ENCODE measurements at regions not wholly inside any gene's neighbourhood (a gene's known extent, or its start where the extent isn't known, plus 50 kb on each side); places are given as distances from the start of the nearest gene placed in this dataset.

GRCh38 chr6:10266462-10266861 is 148.4 kb downstream of the TFAP2A start:
- ATAC-seq (no peak), DNase-seq (no peak)
- no peak overlapping the region for H2AFZ ChIP-seq (ENCODE audit: low read length)
- H3K36me3 ChIP-seq (ENCODE audit: low read depth, low read length): no peaks in the 10 kb centered on the region
- no peak overlapping the region for H3K9ac ChIP-seq (ENCODE audit: low read length)
- H3K9me3 ChIP-seq (ENCODE audit: low read length): no peaks in the 10 kb centered on the region
- BruUV-seq (replicated peaks): no TSS peak
- H3K79me2 ChIP-seq (ENCODE audit: low read length): no peaks in the 10 kb centered on the region
- intact Hi-C loops (cut with micrococcal nuclease): no loop called here
- H3K4me1 ChIP-seq (ENCODE audit: insufficient read depth, low read length): peaks cover 7% of the 10 kb centered on the region; the same call in 1 of the 2 replicates
- ChIA-PET CTCF (no interaction called here), POLR2A (ENCODE audit: unreplicated experiment) (no interaction called here)
- H3K27me3 ChIP-seq (ENCODE audit: low read length): no peaks in the 10 kb centered on the region
- no peak for TF ChIP-seq EZH2phosphoT487 (IDR thresholded peaks at IDR 0.05; ENCODE audit: borderline replicate concordance, low read length)
- TF ChIP-seq EZH2 (IDR thresholded peaks at IDR 0.05; ENCODE audit: low read length, unreplicated experiment): no peak
- TF ChIP-seq CTCF (conservative IDR thresholded peaks at IDR 0.05; ENCODE audit: low read depth, low read length): no peak
- no peaks in the 10 kb centered on the region for H4K20me1 ChIP-seq (ENCODE audit: low read length)
- H3F3A ChIP-seq (ENCODE audit: low read length, unreplicated experiment): no peaks in the 10 kb centered on the region
- no peak overlapping the region for H3K27ac ChIP-seq (ENCODE audit: low read length)
- no peak overlapping the region for H3K4me3 ChIP-seq (ENCODE audit: low read length)
- no peak overlapping the region for H3K4me2 ChIP-seq (ENCODE audit: low read length)
- H3K9me2 ChIP-seq (replicated peaks; ENCODE audit: low read length): no peaks in the 10 kb centered on the region

DNA sequence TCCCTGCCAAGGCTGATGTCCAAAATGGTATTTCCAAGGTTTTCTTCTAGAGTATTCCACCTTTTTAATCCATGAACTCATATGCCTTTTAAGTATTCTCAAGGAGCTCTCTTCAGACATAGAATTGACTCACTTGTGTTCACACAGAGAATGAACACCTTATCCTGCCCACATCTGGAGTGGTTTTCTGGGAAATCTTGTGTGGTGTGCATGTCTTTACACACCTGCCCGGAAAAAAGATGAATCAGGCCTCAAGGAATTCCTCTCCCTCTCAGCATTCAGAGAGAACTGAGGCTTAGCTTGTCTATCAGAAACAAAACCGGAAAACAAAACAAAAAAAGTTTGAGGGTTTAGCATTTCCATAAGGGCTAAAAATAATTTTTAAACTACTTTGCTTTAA is 148.8 kb downstream of the TFAP2A start:
- ATAC-seq (no peak), DNase-seq (peak; percentile 11)
- POLR2A ChIA-PET (ENCODE audit: unreplicated experiment): no interaction called here
- Histone ChIP-seq H3K9me2 (replicated peaks; ENCODE audit: low read length) (no peaks in the 10 kb centered on the region), H3K79me2 (ENCODE audit: low read length) (no peaks in the 10 kb centered on the region), H4K20me1 (ENCODE audit: low read length) (no peaks in the 10 kb centered on the region), H3K9ac (ENCODE audit: low read length) (no peak overlapping the region), H3K4me2 (ENCODE audit: low read length) (no peak overlapping the region), H3K4me3 (ENCODE audit: low read length) (no peak overlapping the region), H2AFZ (ENCODE audit: low read length) (no peak overlapping the region), H3K36me3 (ENCODE audit: low read depth, low read length) (no peaks in the 10 kb centered on the region), H3K4me1 (ENCODE audit: insufficient read depth, low read length) (peaks cover 7% of the 10 kb centered on the region; the same call in 1 of the 2 replicates), H3K27me3 (ENCODE audit: low read length) (no peaks in the 10 kb centered on the region), H3K27ac (ENCODE audit: low read length) (no peak overlapping the region), H3F3A (ENCODE audit: low read length, unreplicated experiment) (no peaks in the 10 kb centered on the region), H3K9me3 (ENCODE audit: low read length) (no peaks in the 10 kb centered on the region)
- intact Hi-C loops (cut with micrococcal nuclease): no loop called here
- CTCF ChIA-PET: no interaction called here
- no TSS peak for BruUV-seq (replicated peaks)
- no peak for TF ChIP-seq EZH2 (IDR thresholded peaks at IDR 0.05; ENCODE audit: low read length, unreplicated experiment)
- TF ChIP-seq EZH2phosphoT487 (IDR thresholded peaks at IDR 0.05; ENCODE audit: borderline replicate concordance, low read length): no peak
- TF ChIP-seq CTCF (conservative IDR thresholded peaks at IDR 0.05; ENCODE audit: low read depth, low read length): no peak

DNA sequence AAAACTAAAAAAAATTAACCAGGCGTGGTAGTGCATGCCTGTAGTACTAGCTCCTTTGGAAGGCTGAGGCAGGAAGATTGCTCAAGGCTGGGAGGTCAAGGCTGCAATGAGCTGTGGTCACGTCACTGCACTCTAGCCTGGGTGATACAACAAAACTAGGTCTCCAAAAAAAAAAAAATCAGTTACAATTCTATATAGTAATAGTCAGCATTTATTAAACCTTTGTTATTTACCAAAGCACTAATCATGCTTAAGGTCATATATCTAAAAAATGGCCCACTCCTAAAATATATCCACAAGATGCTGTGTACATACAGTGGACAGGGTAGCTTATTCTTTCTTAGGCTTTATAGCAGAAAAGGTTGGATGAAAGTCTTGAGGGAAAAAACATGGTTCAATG is 152.4 kb downstream of the TFAP2A start:
- ATAC-seq (no peak), DNase-seq (no peak)
- no peaks in the 10 kb centered on the region for H3K9me2 ChIP-seq (replicated peaks; ENCODE audit: low read length)
- no peaks in the 10 kb centered on the region for H3K79me2 ChIP-seq (ENCODE audit: low read length)
- no peak overlapping the region for H3K27ac ChIP-seq (ENCODE audit: low read length)
- TF ChIP-seq EZH2phosphoT487 (IDR thresholded peaks at IDR 0.05; ENCODE audit: borderline replicate concordance, low read length): no peak
- TF ChIP-seq EZH2 (IDR thresholded peaks at IDR 0.05; ENCODE audit: low read length, unreplicated experiment): no peak
- TF ChIP-seq CTCF (conservative IDR thresholded peaks at IDR 0.05; ENCODE audit: low read depth, low read length): no peak
- H3K9me3 ChIP-seq (ENCODE audit: low read length): no peaks in the 10 kb centered on the region
- H3F3A ChIP-seq (ENCODE audit: low read length, unreplicated experiment): no peaks in the 10 kb centered on the region
- intact Hi-C loops (cut with micrococcal nuclease): no loop called here
- H3K9ac ChIP-seq (ENCODE audit: low read length): no peak overlapping the region
- no peaks in the 10 kb centered on the region for H3K4me1 ChIP-seq (ENCODE audit: insufficient read depth, low read length)
- CTCF ChIA-PET: no interaction called here
- POLR2A ChIA-PET (ENCODE audit: unreplicated experiment): interaction anchor here (0.6 kb wide), 1 partner anchor 1826 kb away, joined by 4 read pairs; no protein-coding TSS in a partner anchor
- H3K27me3 ChIP-seq (ENCODE audit: low read length): no peaks in the 10 kb centered on the region
- H3K36me3 ChIP-seq (ENCODE audit: low read depth, low read length): no peaks in the 10 kb centered on the region
- no peak overlapping the region for H3K4me2 ChIP-seq (ENCODE audit: low read length)
- H4K20me1 ChIP-seq (ENCODE audit: low read length): no peaks in the 10 kb centered on the region
- BruUV-seq (replicated peaks): no TSS peak
- no peak overlapping the region for H2AFZ ChIP-seq (ENCODE audit: low read length)
- H3K4me3 ChIP-seq (ENCODE audit: low read length): no peak overlapping the region

Measured in PC-3 (cell line).